ENCODE measurements at regions not wholly inside any gene's neighbourhood (a gene's known extent, or its start where the extent isn't known, plus 50 kb on each side); places are given as distances from the start of the nearest gene placed in this dataset.
"Not testable (repeated sequence)": the region's sequence is repeated elsewhere in the genome, so short reads cannot be mapped to it uniquely, and the experiment has no call there.

- no peak for DNase-seq (ENCODE audit: low read depth)
Observed at GRCh38 chr10:120048391-120048790, 155.9 kb downstream of the SEC23IP start.

GRCh38 chr10:120051671-120052070, 159.1 kb downstream of the SEC23IP start:
- DNase-seq (ENCODE audit: low read depth) = no peak

- DNase-seq (ENCODE audit: low read depth) = no peak
Observed at GRCh38 chr10:120052964-120053702, 160.6 kb downstream of the SEC23IP start.

- not testable (repeated sequence) for DNase-seq (ENCODE audit: low read depth)
Observed at GRCh38 chr10:120059790-120060189, 167.3 kb downstream of the SEC23IP start.

GRCh38 chr10:120067427-120067826, 174.9 kb downstream of the SEC23IP start:
- no peak for DNase-seq (ENCODE audit: low read depth)

- no peak for DNase-seq (ENCODE audit: low read depth)
Observed at GRCh38 chr10:120069700-120070099, 177.2 kb downstream of the SEC23IP start.

GRCh38 chr10:120075349-120075748, 182.8 kb downstream of the SEC23IP start:
- DNase-seq (ENCODE audit: low read depth) = no peak

GRCh38 chr10:120076996-120077706, 184.6 kb downstream of the SEC23IP start:
- DNase-seq (ENCODE audit: low read depth) = no peak

- no peak for DNase-seq (ENCODE audit: low read depth)
Observed at GRCh38 chr10:120077707-120078492, 185.4 kb downstream of the SEC23IP start.

- DNase-seq (ENCODE audit: low read depth) = no peak
Observed at GRCh38 chr10:120085096-120085796, 192.7 kb downstream of the SEC23IP start.

- no peak for DNase-seq (ENCODE audit: low read depth)
Observed at GRCh38 chr10:120086066-120086465, 193.5 kb downstream of the SEC23IP start.

- DNase-seq (ENCODE audit: low read depth) = no peak
Observed at GRCh38 chr10:120087109-120087508, 194.6 kb downstream of the SEC23IP start.

GRCh38 chr10:120095875-120096274, 203.3 kb downstream of the SEC23IP start:
- DNase-seq (ENCODE audit: low read depth) = no peak

GRCh38 chr10:120097766-120098165, 205.2 kb downstream of the SEC23IP start:
- no peak for DNase-seq (ENCODE audit: low read depth)

- DNase-seq (ENCODE audit: low read depth) = no peak
Observed at GRCh38 chr10:120098232-120098930, 205.9 kb downstream of the SEC23IP start.

- DNase-seq (ENCODE audit: low read depth) = no peak
Observed at GRCh38 chr10:120103738-120104560, 211.4 kb downstream of the SEC23IP start.

- DNase-seq (ENCODE audit: low read depth) = no peak
Observed at GRCh38 chr10:120105001-120105400, 212.5 kb downstream of the SEC23IP start.

GRCh38 chr10:120105492-120105891, 213.0 kb downstream of the SEC23IP start:
- no peak for DNase-seq (ENCODE audit: low read depth)

- DNase-seq (ENCODE audit: low read depth) = no peak
Observed at GRCh38 chr10:120108916-120109315, 216.4 kb downstream of the SEC23IP start.

GRCh38 chr10:120109725-120110124, 217.2 kb downstream of the SEC23IP start:
- DNase-seq (ENCODE audit: low read depth) = not testable (repeated sequence)

GRCh38 chr10:120110196-120110595, 217.7 kb downstream of the SEC23IP start:
- DNase-seq (ENCODE audit: low read depth) = no peak

All from activated T-cell treated with anti-CD3 and anti-CD28 coated beads for 1 hour (primary cell).